ENCODE measurements at regions not wholly inside any gene's neighbourhood (a gene's known extent, or its start where the extent isn't known, plus 50 kb on each side); places are given as distances from the start of the nearest gene placed in this dataset.

- DNase-seq (ENCODE audit: low spot score): no peak
- ATAC-seq: no peak
- intact Hi-C loops (cut with DNase I): no loop called here
Observed at GRCh38 chr5:86074297-86074696, 543.4 kb upstream of the COX7C start.

GRCh38 chr5:86075139-86075538, 542.6 kb upstream of the COX7C start:
- DNase-seq (ENCODE audit: low spot score) (no peak), ATAC-seq (no peak)
- intact Hi-C loops (cut with DNase I): no loop called here

- ATAC-seq (no peak), DNase-seq (ENCODE audit: low spot score) (no peak)
- intact Hi-C loops (cut with DNase I): no loop called here
Observed at GRCh38 chr5:86095092-86095491, 522.6 kb upstream of the COX7C start.

- ATAC-seq (no peak), DNase-seq (ENCODE audit: low spot score) (no peak)
- intact Hi-C loops (cut with DNase I): no loop called here
Observed at GRCh38 chr5:86101966-86102365, 515.8 kb upstream of the COX7C start.

- no peak for ATAC-seq
- intact Hi-C loops (cut with DNase I): no loop called here
- DNase-seq (ENCODE audit: low spot score): no peak
Observed at GRCh38 chr5:86108825-86109224, 508.9 kb upstream of the COX7C start.

- ATAC-seq (no peak), DNase-seq (ENCODE audit: low spot score) (no peak)
- intact Hi-C loops (cut with DNase I): no loop called here
Observed at GRCh38 chr5:86112249-86112648, 505.5 kb upstream of the COX7C start.

GRCh38 chr5:86115164-86115563, 502.6 kb upstream of the COX7C start:
- ATAC-seq: no peak
- intact Hi-C loops (cut with DNase I): no loop called here
- DNase-seq (ENCODE audit: low spot score): no peak

- intact Hi-C loops (cut with DNase I): no loop called here
- DNase-seq (ENCODE audit: low spot score) (no peak), ATAC-seq (no peak)
Observed at GRCh38 chr5:86118542-86118941, 499.2 kb upstream of the COX7C start.

- ATAC-seq (no peak), DNase-seq (ENCODE audit: low spot score) (no peak)
- intact Hi-C loops (cut with DNase I): no loop called here
Observed at GRCh38 chr5:86124333-86124732, 493.4 kb upstream of the COX7C start.

- ATAC-seq (no peak), DNase-seq (ENCODE audit: low spot score) (no peak)
- intact Hi-C loops (cut with DNase I): no loop called here
Observed at GRCh38 chr5:86125731-86126601, 491.8 kb upstream of the COX7C start.

GRCh38 chr5:86127696-86128095, 490.0 kb upstream of the COX7C start:
- DNase-seq (ENCODE audit: low spot score): no peak
- no peak for ATAC-seq
- intact Hi-C loops (cut with DNase I): no loop called here

- intact Hi-C loops (cut with DNase I): no loop called here
- DNase-seq (ENCODE audit: low spot score): no peak
- ATAC-seq: no peak
Observed at GRCh38 chr5:86129009-86129408, 488.7 kb upstream of the COX7C start.

- DNase-seq (ENCODE audit: low spot score): no peak
- no peak for ATAC-seq
- intact Hi-C loops (cut with DNase I): no loop called here
Observed at GRCh38 chr5:86137297-86137696, 480.4 kb upstream of the COX7C start.

- no peak for DNase-seq (ENCODE audit: low spot score)
- no peak for ATAC-seq
- intact Hi-C loops (cut with DNase I): no loop called here
Observed at GRCh38 chr5:86143837-86144236, 473.9 kb upstream of the COX7C start.

GRCh38 chr5:86152988-86153560, 464.7 kb upstream of the COX7C start:
- intact Hi-C loops (cut with DNase I): no loop called here
- DNase-seq (ENCODE audit: low spot score) (no peak), ATAC-seq (no peak)

GRCh38 chr5:86155796-86156195, 461.9 kb upstream of the COX7C start:
- DNase-seq (ENCODE audit: low spot score) (no peak), ATAC-seq (no peak)
- intact Hi-C loops (cut with DNase I): no loop called here

- DNase-seq (ENCODE audit: low spot score): no peak
- intact Hi-C loops (cut with DNase I): no loop called here
- no peak for ATAC-seq
Observed at GRCh38 chr5:86170194-86170593, 447.5 kb upstream of the COX7C start.

- intact Hi-C loops (cut with DNase I): no loop called here
- DNase-seq (ENCODE audit: low spot score) (no peak), ATAC-seq (no peak)
Observed at GRCh38 chr5:86175224-86175623, 442.5 kb upstream of the COX7C start.

GRCh38 chr5:86199287-86199686, 418.5 kb upstream of the COX7C start:
- DNase-seq (ENCODE audit: low spot score) (no peak), ATAC-seq (no peak)
- intact Hi-C loops (cut with DNase I): no loop called here

- no peak for ATAC-seq
Observed at GRCh38 chr5:86228147-86228546, 389.6 kb upstream of the COX7C start.

GRCh38 chr5:86232246-86232645, 385.5 kb upstream of the COX7C start:
- intact Hi-C loops (cut with DNase I): no loop called here
- ATAC-seq: no peak

More at GRCh38 chr5:86228147-86228546, 389.6 kb upstream of the COX7C start:
- intact Hi-C loops (cut with DNase I): no loop called here
- DNase-seq (ENCODE audit: low spot score): no peak

More at GRCh38 chr5:86232246-86232645, 385.5 kb upstream of the COX7C start:
- no peak for DNase-seq (ENCODE audit: low spot score)
